ENCODE measurements at regions not wholly inside any gene's neighbourhood (a gene's known extent, or its start where the extent isn't known, plus 50 kb on each side); places are given as distances from the start of the nearest gene placed in this dataset.
A peak's percentile ranks its signal among the peaks of the same experiment; 100 is the strongest.

DNA sequence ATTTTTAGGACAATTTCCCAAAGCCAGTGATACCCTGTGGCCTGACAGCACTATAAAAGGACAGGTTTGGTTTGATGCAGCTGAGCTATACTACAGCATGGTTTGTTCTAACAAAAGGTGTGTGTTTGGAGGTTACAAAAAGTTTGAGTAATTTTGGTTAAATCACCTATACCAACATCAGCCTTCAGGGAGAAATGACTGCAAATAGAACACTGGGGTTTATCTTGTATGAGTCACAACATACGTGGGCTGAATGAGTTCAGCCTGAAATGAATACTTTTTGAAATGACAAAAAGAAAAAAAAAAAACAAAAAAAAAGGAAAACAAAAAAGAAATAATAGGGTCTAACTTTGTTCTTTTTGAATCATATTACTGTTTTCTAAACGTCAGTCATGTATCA lies 345.7 kb downstream of the CNTN3 start:
- H3K27ac ChIP-seq, result no peak overlapping the region
- TF ChIP-seq, protein P1, sequence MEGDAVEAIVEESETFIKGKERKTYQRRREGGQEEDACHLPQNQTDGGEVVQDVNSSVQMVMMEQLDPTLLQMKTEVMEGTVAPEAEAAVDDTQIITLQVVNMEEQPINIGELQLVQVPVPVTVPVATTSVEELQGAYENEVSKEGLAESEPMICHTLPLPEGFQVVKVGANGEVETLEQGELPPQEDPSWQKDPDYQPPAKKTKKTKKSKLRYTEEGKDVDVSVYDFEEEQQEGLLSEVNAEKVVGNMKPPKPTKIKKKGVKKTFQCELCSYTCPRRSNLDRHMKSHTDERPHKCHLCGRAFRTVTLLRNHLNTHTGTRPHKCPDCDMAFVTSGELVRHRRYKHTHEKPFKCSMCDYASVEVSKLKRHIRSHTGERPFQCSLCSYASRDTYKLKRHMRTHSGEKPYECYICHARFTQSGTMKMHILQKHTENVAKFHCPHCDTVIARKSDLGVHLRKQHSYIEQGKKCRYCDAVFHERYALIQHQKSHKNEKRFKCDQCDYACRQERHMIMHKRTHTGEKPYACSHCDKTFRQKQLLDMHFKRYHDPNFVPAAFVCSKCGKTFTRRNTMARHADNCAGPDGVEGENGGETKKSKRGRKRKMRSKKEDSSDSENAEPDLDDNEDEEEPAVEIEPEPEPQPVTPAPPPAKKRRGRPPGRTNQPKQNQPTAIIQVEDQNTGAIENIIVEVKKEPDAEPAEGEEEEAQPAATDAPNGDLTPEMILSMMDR (conservative IDR thresholded peaks at IDR 0.05), result no peak
- TF ChIP-seq ZFX (IDR thresholded peaks at IDR 0.05), result no peak

DNA sequence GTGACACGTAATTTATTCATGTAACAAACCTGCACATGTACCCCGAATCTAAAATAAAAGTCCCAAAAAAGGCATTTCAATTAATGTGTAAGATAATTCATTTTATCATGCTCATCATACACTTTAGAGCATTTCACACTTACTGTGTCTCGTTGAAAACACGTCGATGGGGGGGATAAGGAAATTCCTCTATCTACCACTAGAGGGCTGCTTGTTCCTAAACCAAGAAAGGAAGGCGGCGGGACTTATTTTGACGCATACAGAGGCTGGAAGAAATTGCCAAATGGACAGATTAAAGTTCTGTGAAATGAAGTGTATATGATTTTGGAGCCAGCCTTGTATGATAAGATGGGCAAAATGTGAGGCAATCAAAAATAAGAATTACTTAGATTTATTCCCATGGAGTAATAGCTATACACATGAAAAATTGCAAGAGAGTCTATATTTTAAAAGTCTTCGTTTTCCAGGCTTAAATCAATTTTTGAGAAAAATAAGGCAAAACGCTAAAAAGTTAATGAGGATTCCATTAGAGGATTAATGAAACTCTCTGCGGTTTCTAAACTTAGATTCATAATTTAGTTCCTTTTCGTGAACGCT lies 346.8 kb downstream of the CNTN3 start:
- no peak for TF ChIP-seq ZFX (IDR thresholded peaks at IDR 0.05)
- TF ChIP-seq, protein P1 (conservative IDR thresholded peaks at IDR 0.05), result peak; percentile 84
- no peak overlapping the region for H3K27ac ChIP-seq

DNA sequence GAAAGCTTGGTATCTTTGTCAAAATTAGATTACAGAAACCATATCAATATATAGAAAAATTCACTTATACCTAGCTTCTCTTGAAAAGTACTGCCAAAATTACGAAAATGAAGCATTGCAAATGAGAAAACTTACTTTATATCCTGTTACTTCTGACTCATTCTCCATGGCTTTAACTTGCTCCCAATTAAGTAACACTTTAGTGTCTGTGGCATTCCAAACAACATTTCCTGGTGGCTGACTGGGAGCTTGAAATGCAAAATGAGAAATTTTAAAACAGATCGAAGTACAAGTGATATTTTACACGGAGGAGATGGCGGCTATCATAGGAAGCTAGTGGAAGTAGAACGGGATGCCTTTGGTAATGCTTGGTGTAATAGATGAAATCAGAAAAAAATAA lies 347.3 kb downstream of the CNTN3 start:
- H3K27ac ChIP-seq, result no peak overlapping the region
- TF ChIP-seq, protein P1 (conservative IDR thresholded peaks at IDR 0.05), result no peak
- no peak for TF ChIP-seq ZFX (IDR thresholded peaks at IDR 0.05)

DNA sequence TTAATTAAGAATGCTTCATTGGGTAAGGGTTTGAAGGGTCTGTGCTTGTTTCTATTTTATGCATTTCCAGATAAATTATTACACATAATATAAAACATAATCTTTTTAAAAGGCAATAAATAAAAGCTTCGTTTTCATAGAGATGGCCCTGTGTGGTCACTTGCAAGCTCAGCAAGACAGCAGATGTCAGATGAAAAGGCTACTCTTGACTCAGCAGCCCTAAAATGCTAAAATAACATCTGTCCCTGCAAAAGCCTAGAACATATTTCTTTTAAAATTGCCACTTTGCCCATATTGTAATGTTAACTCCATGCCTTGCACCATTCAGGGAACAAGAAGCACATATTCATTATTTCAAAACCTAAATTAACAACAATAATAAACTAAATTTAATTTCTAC lies 349.4 kb downstream of the CNTN3 start:
- TF ChIP-seq ZFX (IDR thresholded peaks at IDR 0.05), result no peak
- TF ChIP-seq, protein P1 (conservative IDR thresholded peaks at IDR 0.05), result no peak
- H3K27ac ChIP-seq, result no peak overlapping the region

DNA sequence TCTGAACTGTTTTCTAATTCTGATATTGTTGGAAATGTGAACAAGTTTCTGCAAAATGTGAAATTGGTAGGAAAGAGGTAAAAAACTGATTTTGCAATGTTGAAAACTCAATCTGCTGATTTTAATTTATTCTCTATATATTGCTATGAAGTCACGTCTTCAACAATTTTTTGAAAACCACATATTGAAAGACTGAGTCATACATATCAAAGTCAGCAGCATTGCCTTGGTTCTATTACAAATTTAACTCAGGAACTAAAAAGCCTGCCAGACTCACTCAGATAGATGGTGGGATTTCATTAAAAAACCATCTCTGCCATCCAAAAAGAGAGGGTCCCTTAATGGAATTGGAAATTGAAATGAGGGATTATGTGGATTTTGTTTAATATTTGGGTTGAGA lies 351.4 kb downstream of the CNTN3 start:
- TF ChIP-seq ZFX (IDR thresholded peaks at IDR 0.05), result no peak
- TF ChIP-seq, protein P1 (conservative IDR thresholded peaks at IDR 0.05), result no peak

DNA sequence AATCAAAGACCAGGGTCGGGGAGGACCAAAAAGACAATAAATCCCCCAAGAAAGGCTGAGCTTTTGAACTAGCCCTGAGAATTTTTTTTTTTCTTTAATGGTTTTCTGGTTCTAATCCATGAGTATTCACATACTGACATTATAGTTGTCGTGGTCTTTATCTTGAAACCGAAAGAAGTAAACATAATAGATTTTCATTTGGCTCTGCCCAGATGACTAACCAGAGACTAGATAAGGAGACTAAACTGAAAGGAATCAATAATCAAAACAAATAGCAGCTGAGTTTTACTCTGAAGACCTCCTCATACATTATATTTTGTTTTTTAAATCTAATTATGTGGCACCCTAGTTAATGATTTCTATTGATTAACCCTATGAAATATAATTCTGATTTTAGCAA lies 381.4 kb downstream of the CNTN3 start:
- TF ChIP-seq, protein P1 (conservative IDR thresholded peaks at IDR 0.05), result no peak
- TF ChIP-seq ZFX (IDR thresholded peaks at IDR 0.05), result no peak
- no peak overlapping the region for H3K27ac ChIP-seq

More for the DNA sequence above, 351.4 kb downstream of the CNTN3 start:
- H3K27ac ChIP-seq, result no peak overlapping the region

DNA sequence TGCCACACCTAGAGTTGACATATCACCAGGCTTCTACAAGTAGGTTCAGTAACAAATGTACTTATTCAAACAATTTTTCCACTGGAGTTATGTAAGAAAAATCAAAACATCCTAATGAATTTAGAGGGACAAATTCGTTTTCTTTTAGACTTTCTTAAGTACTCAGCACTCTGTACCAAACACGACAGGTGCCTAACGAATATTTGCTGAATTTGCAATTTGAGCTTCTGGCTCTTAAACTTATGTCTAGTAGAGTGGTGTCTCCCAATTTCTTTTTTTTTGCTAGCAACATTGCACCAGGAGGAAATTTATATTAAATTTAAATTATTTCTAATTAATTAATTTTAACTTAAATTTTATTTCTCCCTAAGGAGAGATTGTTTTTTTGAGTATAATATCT lies 397.0 kb downstream of the CNTN3 start:
- H3K27ac ChIP-seq, result no peak overlapping the region
- TF ChIP-seq, protein P1 (conservative IDR thresholded peaks at IDR 0.05), result no peak
- TF ChIP-seq ZFX (IDR thresholded peaks at IDR 0.05), result no peak

All from C4-2B (cell line).